Activated T-helper 17 cell treated with anti-CD3 and anti-CD28 coated beads, Interleukin-2, amount 50 U/mL, for 72 hours (primary cell): ENCODE measurements at regions not wholly inside any gene's neighbourhood (a gene's known extent, or its start where the extent isn't known, plus 50 kb on each side); places are given as distances from the start of the nearest gene placed in this dataset.

Source experiments
- ATAC-seq: fragments of 150-1000 bp; cut with Tn5 transposase; replicated peaks from 2 replicates; pipeline ENCODE4 v1.10.0; 2021; ENCODE audit warnings: mild to moderate bottlenecking, moderate library complexity
- H3K27ac Mint-ChIP-seq: one replicate; pipeline ENCODE4 v1.8.0; 2022; ENCODE audit warnings: mixed read lengths
- H3K27me3 Mint-ChIP-seq: one replicate; pipeline ENCODE4 v1.8.0; 2022; ENCODE audit warnings: mixed read lengths
- H3K36me3 Mint-ChIP-seq: one replicate; pipeline ENCODE4 v1.8.0; 2022; ENCODE audit warnings: low read depth, mild to moderate bottlenecking, mixed read lengths
- H3K4me1 Mint-ChIP-seq: one replicate; pipeline ENCODE4 v1.8.0; 2022; ENCODE audit warnings: mixed read lengths
- H3K4me3 Mint-ChIP-seq: one replicate; pipeline ENCODE4 v1.8.0; 2022; ENCODE audit warnings: mild to moderate bottlenecking, mixed read lengths
- H3K9me3 Mint-ChIP-seq: one replicate; pipeline ENCODE4 v1.8.0; 2022; ENCODE audit warnings: mixed read lengths

DNA sequence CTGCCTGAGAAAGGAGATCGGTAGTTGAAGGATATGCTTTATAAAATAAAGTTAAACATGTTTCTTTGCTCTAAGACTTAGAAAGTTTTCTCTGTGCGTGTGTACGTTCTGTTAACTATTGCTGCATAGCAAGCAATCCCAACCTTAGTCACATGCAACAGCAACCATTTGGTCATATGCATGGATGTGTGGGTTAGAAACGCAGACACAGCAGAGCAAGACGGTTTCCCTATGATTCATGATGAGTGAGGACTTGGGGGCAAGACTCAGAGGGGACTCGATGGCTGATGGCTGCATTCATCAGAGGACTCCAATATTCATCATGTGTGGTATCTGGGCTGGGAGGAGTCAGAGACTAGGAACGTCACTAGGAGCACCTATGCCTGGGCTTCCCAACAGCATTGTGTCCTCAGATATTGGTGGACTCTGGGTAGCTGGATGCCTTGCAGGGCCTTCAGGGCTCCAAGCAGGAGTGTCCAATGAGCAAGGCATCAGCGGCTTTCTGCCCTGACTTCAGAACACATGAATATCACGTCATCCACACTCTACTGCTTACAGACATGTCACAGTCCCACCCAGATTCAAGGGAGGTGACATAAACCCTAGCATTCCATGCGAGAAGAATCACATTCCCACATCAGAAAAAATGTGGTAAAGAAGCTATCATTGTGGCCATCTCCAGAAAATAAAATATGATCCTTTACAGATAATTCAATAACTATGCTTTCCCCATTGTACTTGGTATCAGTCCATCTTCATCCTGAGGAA, 731.2 kb downstream of the TNS3 start:
- Mint-ChIP-seq H3K9me3 (no peaks in the 10 kb centered on the region), H3K27me3 (no peaks in the 10 kb centered on the region), H3K27ac (no peak overlapping the region), H3K36me3 (no peaks in the 10 kb centered on the region), H3K4me1 (no peaks in the 10 kb centered on the region), H3K4me3 (no peak overlapping the region)
- no peak for ATAC-seq

DNA sequence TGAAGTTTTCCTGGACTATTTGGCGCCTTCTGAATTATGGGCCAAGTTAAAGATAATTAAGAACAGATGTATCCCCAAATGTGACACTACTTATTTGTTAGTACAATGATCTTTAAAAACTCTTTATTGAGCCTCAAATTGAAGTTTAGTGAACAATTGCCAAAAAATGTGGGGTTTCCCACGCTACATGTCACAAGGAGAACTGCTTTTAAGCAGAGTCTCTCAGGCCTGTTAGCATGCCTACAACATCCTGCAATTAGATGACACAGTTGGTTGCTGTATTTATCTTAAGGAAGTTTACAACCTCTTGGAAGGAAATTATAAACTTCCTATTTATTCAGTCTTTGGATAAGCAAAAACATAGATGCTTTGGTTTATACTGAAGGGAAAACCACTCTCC, 733.0 kb downstream of the TNS3 start:
- Mint-ChIP-seq H3K4me3 (no peak overlapping the region), H3K9me3 (no peaks in the 10 kb centered on the region), H3K4me1 (no peaks in the 10 kb centered on the region), H3K36me3 (no peaks in the 10 kb centered on the region), H3K27me3 (no peaks in the 10 kb centered on the region), H3K27ac (no peak overlapping the region)
- no peak for ATAC-seq

DNA sequence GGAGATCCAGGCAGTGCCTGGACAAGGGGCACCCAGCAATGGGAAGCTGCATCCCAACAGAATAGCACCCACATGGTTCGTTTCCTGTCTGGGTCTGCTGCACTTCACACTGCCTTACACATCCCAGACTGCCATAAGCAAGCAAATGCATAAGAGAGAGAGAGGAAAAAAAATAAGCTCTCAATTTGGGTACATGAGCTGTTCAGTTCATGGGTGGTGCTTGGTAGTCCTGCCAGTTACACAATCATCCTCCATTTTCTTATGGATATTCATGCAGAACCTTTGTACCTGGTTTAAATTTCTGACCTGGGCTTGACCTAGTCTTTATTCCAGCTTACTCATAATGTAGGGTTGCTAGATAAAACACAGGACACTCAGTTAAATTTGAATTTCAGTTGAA, 733.6 kb downstream of the TNS3 start:
- H3K27me3 Mint-ChIP-seq = no peaks in the 10 kb centered on the region
- no peaks in the 10 kb centered on the region for H3K9me3 Mint-ChIP-seq
- no peaks in the 10 kb centered on the region for H3K4me1 Mint-ChIP-seq
- no peaks in the 10 kb centered on the region for H3K36me3 Mint-ChIP-seq
- no peak overlapping the region for H3K27ac Mint-ChIP-seq
- ATAC-seq = no peak
- H3K4me3 Mint-ChIP-seq = no peak overlapping the region

DNA sequence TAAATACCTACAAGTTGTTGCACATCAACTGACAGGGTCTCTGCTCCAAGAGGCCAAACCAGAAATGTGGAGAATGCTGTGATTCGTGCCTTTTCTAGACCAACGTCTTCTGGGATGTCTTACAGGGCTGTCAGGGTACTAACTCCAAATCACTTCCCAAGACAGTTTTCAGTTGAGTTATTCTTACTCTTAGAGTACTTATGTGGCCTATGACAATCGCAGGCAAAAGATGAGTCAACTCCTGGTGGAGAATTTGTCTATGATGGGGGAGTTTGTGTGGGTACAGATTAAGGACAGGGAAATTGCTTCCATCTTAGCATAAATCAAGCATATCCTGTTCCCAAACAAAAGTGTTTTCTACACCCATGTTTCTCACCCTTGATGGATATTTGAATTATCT, 734.8 kb downstream of the TNS3 start:
- Mint-ChIP-seq H3K4me3 (no peak overlapping the region), H3K27ac (no peak overlapping the region), H3K9me3 (no peaks in the 10 kb centered on the region), H3K27me3 (no peaks in the 10 kb centered on the region), H3K4me1 (no peaks in the 10 kb centered on the region), H3K36me3 (no peaks in the 10 kb centered on the region)
- no peak for ATAC-seq

- Mint-ChIP-seq H3K27ac (no peak overlapping the region), H3K9me3 (no peaks in the 10 kb centered on the region), H3K4me3 (no peak overlapping the region), H3K36me3 (no peaks in the 10 kb centered on the region), H3K27me3 (no peaks in the 10 kb centered on the region), H3K4me1 (no peaks in the 10 kb centered on the region)
- no peak for ATAC-seq
These were observed 737.4 kb downstream of the TNS3 start for GRCh38 chr7:46844486-46844885.

- Mint-ChIP-seq H3K4me1 (no peaks in the 10 kb centered on the region), H3K9me3 (no peaks in the 10 kb centered on the region), H3K27ac (no peak overlapping the region), H3K4me3 (no peak overlapping the region), H3K36me3 (no peaks in the 10 kb centered on the region), H3K27me3 (no peaks in the 10 kb centered on the region)
- ATAC-seq = no peak
These were observed 740.7 kb downstream of the TNS3 start for GRCh38 chr7:46841248-46841647.

DNA sequence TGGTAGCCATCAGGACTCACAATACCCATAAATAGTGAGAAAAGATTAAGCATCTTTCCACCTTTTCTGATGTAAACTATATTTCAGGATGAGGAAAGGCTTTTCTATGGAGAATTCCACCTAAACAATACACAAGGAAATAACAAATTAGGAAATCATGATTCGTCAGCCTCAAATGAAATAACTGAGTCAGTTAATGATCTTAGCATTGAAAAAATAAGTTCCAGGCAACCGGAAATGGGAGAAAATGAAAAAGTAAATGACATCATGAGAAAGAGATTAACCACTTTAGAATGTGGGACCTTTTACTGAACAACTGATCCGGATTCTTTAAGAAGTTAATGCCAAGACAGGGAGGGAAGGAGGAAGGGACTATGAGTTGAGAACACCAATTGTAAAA, 742.3 kb downstream of the TNS3 start:
- no peaks in the 10 kb centered on the region for H3K27me3 Mint-ChIP-seq
- no peaks in the 10 kb centered on the region for H3K36me3 Mint-ChIP-seq
- H3K4me3 Mint-ChIP-seq = no peak overlapping the region
- no peaks in the 10 kb centered on the region for H3K4me1 Mint-ChIP-seq
- H3K27ac Mint-ChIP-seq = no peak overlapping the region
- peaks cover 3% of the 10 kb centered on the region for H3K9me3 Mint-ChIP-seq
- no peak for ATAC-seq

DNA sequence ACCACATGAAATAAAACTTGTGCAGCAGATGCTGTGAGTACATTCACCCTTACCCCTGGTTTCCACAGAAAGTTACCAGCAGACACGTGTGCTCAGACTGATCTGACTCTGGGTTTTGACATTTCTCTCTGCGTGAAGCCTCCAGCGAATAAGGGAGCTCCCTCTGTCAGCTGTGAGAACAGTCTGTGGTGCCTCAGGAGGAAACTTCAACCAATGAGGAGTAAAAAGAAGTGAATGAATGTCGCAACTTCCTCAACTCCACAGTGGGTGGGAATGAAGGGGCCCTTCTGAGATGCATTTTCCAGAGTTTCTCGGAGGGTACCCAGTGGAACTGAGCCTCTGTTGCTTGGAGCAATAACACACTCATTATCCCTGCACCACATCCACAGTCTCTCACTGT, 743.4 kb downstream of the TNS3 start:
- Mint-ChIP-seq H3K27ac (no peak overlapping the region), H3K27me3 (no peaks in the 10 kb centered on the region), H3K9me3 (peaks cover 3% of the 10 kb centered on the region), H3K4me1 (no peaks in the 10 kb centered on the region), H3K4me3 (no peak overlapping the region), H3K36me3 (no peaks in the 10 kb centered on the region)
- ATAC-seq = no peak

- H3K4me3 Mint-ChIP-seq = no peak overlapping the region
- no peaks in the 10 kb centered on the region for H3K27me3 Mint-ChIP-seq
- ATAC-seq = no peak
- H3K4me1 Mint-ChIP-seq = no peaks in the 10 kb centered on the region
- no peak overlapping the region for H3K27ac Mint-ChIP-seq
- no peaks in the 10 kb centered on the region for H3K36me3 Mint-ChIP-seq
- peaks cover 3% of the 10 kb centered on the region for H3K9me3 Mint-ChIP-seq
These were observed 746.4 kb downstream of the TNS3 start for GRCh38 chr7:46835556-46835955.

DNA sequence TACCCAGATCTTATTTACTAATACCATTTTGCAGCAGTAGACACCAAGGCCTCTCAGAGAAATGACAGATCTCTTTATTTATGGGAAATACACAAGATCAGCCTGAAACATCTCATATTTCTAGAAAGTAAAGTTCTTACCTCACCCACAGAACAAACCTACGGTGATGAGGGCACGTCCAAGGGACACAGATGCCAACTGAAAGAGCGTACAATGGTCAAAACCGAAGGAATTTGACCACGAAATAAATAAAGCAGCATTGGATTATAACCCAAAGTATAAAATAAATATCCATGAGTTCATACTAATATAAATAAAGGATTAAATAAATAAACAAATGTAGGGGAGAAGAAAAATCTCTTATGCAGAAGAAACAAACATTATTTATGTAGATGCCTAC, 747.0 kb downstream of the TNS3 start:
- H3K36me3 Mint-ChIP-seq = no peaks in the 10 kb centered on the region
- H3K9me3 Mint-ChIP-seq = peaks cover 3% of the 10 kb centered on the region
- no peak for ATAC-seq
- H3K27ac Mint-ChIP-seq = no peak overlapping the region
- no peaks in the 10 kb centered on the region for H3K4me1 Mint-ChIP-seq
- H3K27me3 Mint-ChIP-seq = no peaks in the 10 kb centered on the region
- H3K4me3 Mint-ChIP-seq = no peak overlapping the region

DNA sequence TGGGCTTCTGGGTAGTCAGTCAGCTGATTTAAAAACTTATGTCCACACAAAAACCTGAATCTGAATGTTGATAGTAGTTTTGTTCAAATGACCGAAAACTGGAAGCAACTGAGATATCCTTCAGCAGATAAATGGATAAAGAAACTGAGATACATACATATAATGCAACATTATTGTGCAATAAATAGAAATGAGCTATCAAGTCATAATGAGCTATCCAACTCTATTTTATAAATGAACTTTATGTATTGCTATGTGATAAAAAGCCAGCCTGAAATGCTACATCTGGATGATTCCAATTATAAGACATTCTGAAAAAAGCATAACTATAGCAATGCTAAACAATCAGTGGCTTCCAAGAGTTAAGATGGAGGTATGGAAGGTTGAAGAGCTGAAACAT, 748.7 kb downstream of the TNS3 start:
- Mint-ChIP-seq H3K9me3 (peaks cover 3% of the 10 kb centered on the region), H3K27ac (no peak overlapping the region), H3K4me1 (no peaks in the 10 kb centered on the region), H3K4me3 (no peak overlapping the region), H3K36me3 (no peaks in the 10 kb centered on the region), H3K27me3 (no peaks in the 10 kb centered on the region)
- ATAC-seq = no peak

DNA sequence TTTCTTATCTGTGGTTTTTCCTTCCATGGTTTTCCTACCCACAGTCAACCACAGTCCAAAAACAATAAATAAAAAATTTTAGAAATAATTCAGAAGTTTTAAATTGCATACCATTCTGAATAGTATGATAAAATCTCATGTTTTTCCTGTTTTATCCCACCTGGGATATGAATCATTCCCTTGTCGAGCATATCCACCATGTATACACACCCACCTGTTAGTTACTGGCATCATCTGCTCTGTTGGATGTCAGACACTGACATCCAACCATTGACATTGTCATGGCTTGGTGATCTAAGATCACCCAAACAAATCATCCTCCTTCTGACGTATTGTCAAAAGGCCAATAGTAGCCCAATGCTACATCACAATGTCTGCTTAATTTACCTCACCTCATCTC, 749.8 kb downstream of the TNS3 start:
- no peaks in the 10 kb centered on the region for H3K4me1 Mint-ChIP-seq

DNA sequence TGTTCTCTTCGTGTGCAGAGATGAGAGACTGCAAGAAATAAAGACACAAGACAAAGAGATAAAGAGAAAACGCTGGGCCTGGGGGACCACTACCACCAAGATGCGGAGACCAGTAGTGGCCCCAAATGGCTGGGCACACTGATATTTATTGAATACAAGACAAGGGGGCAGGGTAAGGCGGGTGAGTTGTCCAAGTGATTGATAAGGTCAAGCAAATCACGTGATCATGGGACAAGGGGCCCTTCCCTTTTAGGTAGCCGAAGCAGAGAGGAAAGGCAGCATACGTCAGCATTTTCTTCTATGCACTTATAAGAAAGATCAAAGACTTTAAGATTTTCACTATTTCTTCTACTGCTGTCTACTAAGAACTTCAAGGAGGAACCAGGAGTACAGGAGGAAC, 762.1 kb downstream of the TNS3 start:
- Mint-ChIP-seq H3K27me3 (no peaks in the 10 kb centered on the region), H3K27ac (no peak overlapping the region), H3K4me3 (no peak overlapping the region), H3K9me3 (peaks cover 6% of the 10 kb centered on the region), H3K4me1 (no peaks in the 10 kb centered on the region), H3K36me3 (no peaks in the 10 kb centered on the region)
- no peak for ATAC-seq

More for the DNA sequence above, 749.8 kb downstream of the TNS3 start:
- no peak for ATAC-seq
- Mint-ChIP-seq H3K27ac (no peak overlapping the region), H3K36me3 (no peaks in the 10 kb centered on the region), H3K4me3 (no peak overlapping the region), H3K9me3 (peaks cover 3% of the 10 kb centered on the region), H3K27me3 (no peaks in the 10 kb centered on the region)

DNA sequence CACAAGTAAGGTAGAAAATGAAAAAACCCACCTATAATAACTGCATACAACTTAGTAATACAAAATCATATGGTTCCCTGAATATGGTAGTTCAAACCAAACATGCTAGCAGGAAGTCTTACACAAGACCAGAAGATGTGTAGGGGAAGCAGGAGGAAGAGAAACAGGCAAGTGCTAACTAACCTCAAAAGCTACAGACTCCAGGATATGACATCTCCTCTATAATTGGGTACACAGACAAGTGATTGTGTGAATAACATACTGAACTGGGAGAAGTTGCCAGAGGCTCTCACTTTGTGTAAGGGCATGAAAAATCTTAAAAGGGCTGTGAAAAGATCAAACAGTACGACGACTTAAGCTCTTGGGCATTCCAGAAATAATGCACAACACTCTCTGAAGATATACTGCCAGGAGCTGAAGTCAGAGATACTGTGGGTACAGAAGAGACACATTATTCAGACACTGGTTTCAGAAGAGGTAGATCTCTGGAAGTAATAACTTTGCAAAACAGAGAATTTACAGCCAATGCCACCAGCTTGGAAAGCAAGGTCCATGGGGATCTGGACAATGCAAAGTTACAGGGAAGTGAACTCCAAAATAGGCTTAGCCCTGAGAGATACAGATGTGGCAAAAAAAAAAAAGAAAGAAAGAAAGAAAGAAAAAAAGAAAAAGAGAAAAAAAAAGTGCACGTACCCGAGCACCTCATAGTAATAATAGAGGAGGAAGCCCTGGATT, 767.2 kb downstream of the TNS3 start:
- no peaks in the 10 kb centered on the region for H3K36me3 Mint-ChIP-seq
- no peak for ATAC-seq
- H3K9me3 Mint-ChIP-seq = peaks cover 11% of the 10 kb centered on the region
- H3K27me3 Mint-ChIP-seq = no peaks in the 10 kb centered on the region
- no peak overlapping the region for H3K4me3 Mint-ChIP-seq
- H3K4me1 Mint-ChIP-seq = no peaks in the 10 kb centered on the region
- H3K27ac Mint-ChIP-seq = no peak overlapping the region

- no peaks in the 10 kb centered on the region for H3K27me3 Mint-ChIP-seq
- no peak overlapping the region for H3K27ac Mint-ChIP-seq
- H3K36me3 Mint-ChIP-seq = no peaks in the 10 kb centered on the region
- no peaks in the 10 kb centered on the region for H3K4me1 Mint-ChIP-seq
- ATAC-seq = no peak
- H3K9me3 Mint-ChIP-seq = peaks cover 10% of the 10 kb centered on the region
- H3K4me3 Mint-ChIP-seq = no peak overlapping the region
These were observed 769.7 kb downstream of the TNS3 start for GRCh38 chr7:46812101-46812675.
